HepG2 (cell line): ENCODE measurements at regions not wholly inside any gene's neighbourhood (a gene's known extent, or its start where the extent isn't known, plus 50 kb on each side); places are given as distances from the start of the nearest gene placed in this dataset.

Experiments used
- ATAC-seq: fragments of 200-7000 bp; cut with Tn5 transposase; 3 replicates; pipeline ENCODE4 v1.9.1; 2020; ENCODE audit warnings: mild to moderate bottlenecking, moderate library complexity
- BruUV-seq: library from RNA; stranded (reverse); fragments of 400-500 nt; replicated peaks from 2 replicates; lab custom pipeline; 2021; lab: Mats Ljungman, UMichigan
- CTCF ChIA-PET: fragments of 300-600 bp; formaldehyde crosslinking; extraction: SDS; loops from one replicate; lab custom pipeline; 2021; ENCODE audit warnings: low total read pairs, inconsistent platforms, low intra/inter-chr PET ratio; lab: Yijun Ruan, JAX
- POLR2A ChIA-PET: fragments of 350-600 bp; sonication (Branson Sonifier 250); formaldehyde crosslinking; loops from one replicate; lab custom pipeline; 2020; ENCODE audit warnings: antibody characterized with exemption, inconsistent platforms; lab: Yijun Ruan, JAX
- DNase-seq: peaks from one replicate; pipeline ENCODE4 v3.0.0-alpha.2; 2015; ENCODE audit warnings: low spot score
- FAIRE-seq: peaks from 3 replicates; lab custom pipeline; 2011; peaks lifted over from hg19 to GRCh38; lab: Jason Lieb, UNC
- H2AFZ ChIP-seq: one replicate; pipeline ENCODE4 v1.6.1; 2011; ENCODE audit warnings: low read length, inconsistent platforms
- H3K27ac ChIP-seq: fragments of 300-600 bp; 3 replicates; pipeline ENCODE4 v1.8.0; 2011; ENCODE audit warnings: mixed run types, mild to moderate bottlenecking, mixed read lengths, low read length, inconsistent platforms; ENCODE audit not compliant: insufficient read depth; ENCODE audit errors: extremely low read length
- H3K27me3 ChIP-seq, 2 experiments: fragments of 200-600 bp in 1 of 2; 2 replicates in 1 of 2; 3 replicates in 1 of 2; pipeline versions ENCODE4 v1.6.0 to v1.8.0; 2011; ENCODE audit warnings: low read length in 2 of 2, mild to moderate bottlenecking in 2 of 2, moderate library complexity in 2 of 2, inconsistent platforms in 1 of 2; ENCODE audit not compliant: insufficient read depth in 2 of 2, control insufficient read depth in 1 of 2
- H3K36me3 ChIP-seq, 2 experiments: fragments of 200-600 bp in 1 of 2; replicated peaks in 1 of 2; 2 replicates in 1 of 2; 3 replicates in 1 of 2; pipeline versions ENCODE4 v1.5.1 to v1.8.0; 2011; ENCODE audit warnings: low read length in 2 of 2, inconsistent platforms in 1 of 2; ENCODE audit not compliant: insufficient read depth in 2 of 2, control insufficient read depth in 1 of 2
- H3K4me1 ChIP-seq: 2 replicates; pipeline ENCODE4 v1.5.1; 2012; ENCODE audit warnings: low read length, inconsistent platforms; ENCODE audit not compliant: insufficient read depth
- H3K4me2 ChIP-seq: 2 replicates; pipeline ENCODE4 v1.6.0; 2011; ENCODE audit warnings: low read depth, low read length, inconsistent platforms
- H3K4me3 ChIP-seq, 3 experiments: fragments of 200-600 bp in 1 of 3; sonication (generic), shearing (Covaris generic) in 1 of 3; replicated peaks in 1 of 3; 2 replicates each; pipeline ENCODE4 v1.5.1; 2011 to 2016; ENCODE audit warnings: low read length in 3 of 3, inconsistent platforms in 2 of 3, low read depth in 2 of 3, mild to moderate bottlenecking in 2 of 3, control low read depth in 1 of 3, mixed read lengths in 1 of 3; ENCODE audit not compliant: insufficient read depth in 1 of 3
- H3K79me2 ChIP-seq: one replicate; pipeline ENCODE4 v1.6.1; 2011; ENCODE audit warnings: low read length, inconsistent platforms; ENCODE audit not compliant: insufficient read depth
- H3K9ac ChIP-seq: 2 replicates; pipeline ENCODE4 v1.6.0; 2011; ENCODE audit warnings: mild to moderate bottlenecking, low read depth, low read length, inconsistent platforms; ENCODE audit not compliant: insufficient read depth
- H3K9me3 ChIP-seq: 2 replicates; pipeline ENCODE4 v1.5.1; 2012; ENCODE audit warnings: mild to moderate bottlenecking, low read length
- H4K20me1 ChIP-seq: 2 replicates; pipeline ENCODE4 v1.6.0; 2011; ENCODE audit warnings: inconsistent platforms, mild to moderate bottlenecking, low read length, moderate library complexity; ENCODE audit not compliant: insufficient read depth
- ATAD3A ChIP-seq: sonication (generic); formaldehyde crosslinking; IDR thresholded peaks from 2 replicates; pipeline ENCODE4 v1.4.0; 2020; ENCODE audit warnings: missing genetic modification reagents
- CREB1 ChIP-seq, 2 experiments: fragments of 450-650 bp in 1 of 2; IDR thresholded peaks; 2 replicates each; pipeline ENCODE4 v1.6.1; 2016 to 2017; ENCODE audit warnings: control low read depth in 1 of 2, mild to moderate bottlenecking in 1 of 2, missing compliant biosample characterization in 1 of 2, missing genetic modification characterization in 1 of 2
- ISL2 ChIP-seq: sonication (generic); formaldehyde crosslinking; IDR thresholded peaks from 2 replicates; pipeline ENCODE4 v1.5.0; 2020; ENCODE audit warnings: missing genetic modification reagents
- NCOA2 ChIP-seq: sonication (generic); formaldehyde crosslinking; IDR thresholded peaks from 2 replicates; pipeline ENCODE4 v1.8.0; 2022; ENCODE audit warnings: inconsistent platforms
- NFIB ChIP-seq: sonication (generic); formaldehyde crosslinking; IDR thresholded peaks from 2 replicates; pipeline ENCODE4 v1.9.0; 2021; ENCODE audit warnings: missing genetic modification reagents, mild to moderate bottlenecking, borderline replicate concordance
- PLRG1 ChIP-seq: fragments of 450-650 bp; conservative IDR thresholded peaks from 2 replicates; pipeline ENCODE4 v1.6.1; 2016
- SMARCE1 ChIP-seq: fragments of 450-650 bp; IDR thresholded peaks from 2 replicates; pipeline ENCODE4 v1.6.1; 2017; ENCODE audit warnings: borderline replicate concordance
- SRSF4 ChIP-seq: fragments of 200-400 bp; formaldehyde crosslinking; IDR thresholded peaks from one replicate; pipeline ENCODE4 v1.6.1; 2018; ENCODE audit warnings: mild to moderate bottlenecking, low read depth, low read length, moderate library complexity; ENCODE audit not compliant: poor library complexity, severe bottlenecking
- TEAD3 ChIP-seq: optimal IDR thresholded peaks from 2 replicates; pipeline ENCODE3; 2016; ENCODE audit warnings: borderline replicate concordance
- ZNF124 ChIP-seq: sonication (generic); formaldehyde crosslinking; IDR thresholded peaks from 2 replicates; pipeline ENCODE4 v1.4.0; 2020; ENCODE audit warnings: missing genetic modification reagents
- ZNF17 ChIP-seq: sonication (generic); formaldehyde crosslinking; IDR thresholded peaks from 2 replicates; pipeline ENCODE4 v1.5.0; 2020; ENCODE audit warnings: mild to moderate bottlenecking, missing genetic modification reagents
- ZNF253 ChIP-seq: sonication (generic); formaldehyde crosslinking; IDR thresholded peaks from 2 replicates; pipeline ENCODE4 v1.8.0; 2022; ENCODE audit warnings: mild to moderate bottlenecking, missing genetic modification reagents, borderline replicate concordance
- ZNF34 ChIP-seq: sonication (generic); formaldehyde crosslinking; IDR thresholded peaks from 2 replicates; pipeline ENCODE4 v1.4.0; 2020; ENCODE audit warnings: mild to moderate bottlenecking, missing genetic modification reagents, borderline replicate concordance
- ZNF605 ChIP-seq: sonication (generic); formaldehyde crosslinking; IDR thresholded peaks from 2 replicates; pipeline ENCODE4 v1.8.0; 2022; ENCODE audit warnings: mild to moderate bottlenecking, missing genetic modification reagents
- ZNF660 ChIP-seq: sonication (generic); formaldehyde crosslinking; IDR thresholded peaks from 2 replicates; pipeline ENCODE4 v1.5.1; 2020; ENCODE audit warnings: mild to moderate bottlenecking, low read depth, missing genetic modification reagents, borderline replicate concordance
- ZNF768 ChIP-seq: sonication (generic); formaldehyde crosslinking; IDR thresholded peaks from 2 replicates; pipeline ENCODE4 v1.4.0; 2020; ENCODE audit warnings: missing genetic modification reagents
- ZNF772 ChIP-seq: sonication (generic); formaldehyde crosslinking; IDR thresholded peaks from 2 replicates; pipeline ENCODE4 v1.5.0; 2020; ENCODE audit warnings: mild to moderate bottlenecking, missing genetic modification reagents
- ZNF878 ChIP-seq: sonication (generic); formaldehyde crosslinking; IDR thresholded peaks from 2 replicates; pipeline ENCODE4 v1.8.1; 2023; ENCODE audit warnings: mild to moderate bottlenecking, missing genetic modification reagents, moderate library complexity
- ZSCAN22 ChIP-seq: sonication (generic); formaldehyde crosslinking; IDR thresholded peaks from 2 replicates; pipeline ENCODE4 v1.4.0; 2020; ENCODE audit warnings: mild to moderate bottlenecking, missing genetic modification reagents
- WGBS: methylation state at CpG from one replicate; pipeline ENCODE4 v1.1.6; 2017; ENCODE audit warnings: low lambda C conversion rate; 5-methylcytosine and 5-hydroxymethylcytosine counted together
- in situ Hi-C: cut with HindIII; loops from 2 replicates; pipeline ENCODE4 v1.10.0; 2017; ENCODE audit warnings: low pct_unique_long_range_greater_than_20kb; ENCODE audit not compliant: extremely low pct_ligation_motif_present
- intact Hi-C: fragments of 100-400 bp; cut with micrococcal nuclease; formaldehyde crosslinking; loops from one replicate; pipeline ENCODE4 v1.10.0; 2022; ENCODE audit not compliant: unreplicated experiment
- TF ChIP-seq, protein P1 (sequence below): sonication (generic); formaldehyde crosslinking; IDR thresholded peaks from 2 replicates; pipeline ENCODE4 v1.5.0; 2020; ENCODE audit warnings: mild to moderate bottlenecking, missing genetic modification reagents, moderate library complexity
- TF ChIP-seq, protein P2 (sequence below): sonication (generic); formaldehyde crosslinking; IDR thresholded peaks from 2 replicates; pipeline ENCODE4 v1.5.0; 2020; ENCODE audit warnings: missing genetic modification reagents
- TF ChIP-seq, protein P3 (sequence below): sonication (generic); formaldehyde crosslinking; conservative IDR thresholded peaks from 2 replicates; pipeline ENCODE4 v1.8.1; 2023; ENCODE audit warnings: missing genetic modification reagents

DNA sequence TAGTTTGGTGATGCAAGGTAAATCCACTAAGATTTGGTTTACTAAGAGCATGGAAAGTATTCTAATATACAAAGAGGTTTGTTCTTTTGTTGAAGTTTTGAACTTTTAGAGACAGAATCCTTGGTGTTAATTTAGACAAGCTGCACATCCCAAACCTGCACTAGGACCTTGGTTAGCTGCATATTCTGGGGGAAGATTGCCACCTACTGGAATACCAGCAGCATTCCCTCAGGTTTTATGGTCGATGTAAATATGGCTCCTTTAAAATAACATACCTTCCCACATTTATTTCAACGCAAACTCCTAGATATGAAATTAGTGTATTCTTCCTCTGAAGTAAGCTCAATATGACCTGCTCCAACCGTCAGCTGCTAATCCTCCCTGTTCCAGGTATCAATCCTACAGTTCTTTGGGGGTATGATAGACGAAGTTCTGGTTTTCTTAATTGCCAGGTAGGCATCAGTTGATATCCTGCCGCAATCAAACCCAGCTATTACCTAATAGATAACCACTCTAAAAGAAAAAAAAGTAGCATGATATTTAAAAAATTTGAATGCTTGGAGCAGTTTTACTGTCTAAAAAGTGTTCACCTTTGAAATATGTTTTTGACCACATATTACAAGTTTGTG, 624.1 kb downstream of the ISL1 start (continued):
- TF ChIP-seq TEAD3 (CRISPR knock-in tag) (peak; percentile 57), PLRG1 (no peak)
- TF ChIP-seq, protein P1, sequence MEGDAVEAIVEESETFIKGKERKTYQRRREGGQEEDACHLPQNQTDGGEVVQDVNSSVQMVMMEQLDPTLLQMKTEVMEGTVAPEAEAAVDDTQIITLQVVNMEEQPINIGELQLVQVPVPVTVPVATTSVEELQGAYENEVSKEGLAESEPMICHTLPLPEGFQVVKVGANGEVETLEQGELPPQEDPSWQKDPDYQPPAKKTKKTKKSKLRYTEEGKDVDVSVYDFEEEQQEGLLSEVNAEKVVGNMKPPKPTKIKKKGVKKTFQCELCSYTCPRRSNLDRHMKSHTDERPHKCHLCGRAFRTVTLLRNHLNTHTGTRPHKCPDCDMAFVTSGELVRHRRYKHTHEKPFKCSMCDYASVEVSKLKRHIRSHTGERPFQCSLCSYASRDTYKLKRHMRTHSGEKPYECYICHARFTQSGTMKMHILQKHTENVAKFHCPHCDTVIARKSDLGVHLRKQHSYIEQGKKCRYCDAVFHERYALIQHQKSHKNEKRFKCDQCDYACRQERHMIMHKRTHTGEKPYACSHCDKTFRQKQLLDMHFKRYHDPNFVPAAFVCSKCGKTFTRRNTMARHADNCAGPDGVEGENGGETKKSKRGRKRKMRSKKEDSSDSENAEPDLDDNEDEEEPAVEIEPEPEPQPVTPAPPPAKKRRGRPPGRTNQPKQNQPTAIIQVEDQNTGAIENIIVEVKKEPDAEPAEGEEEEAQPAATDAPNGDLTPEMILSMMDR (CRISPR knock-in tag): peak; percentile 77
- TF ChIP-seq, all 625 proteins: peak for 6

DNA sequence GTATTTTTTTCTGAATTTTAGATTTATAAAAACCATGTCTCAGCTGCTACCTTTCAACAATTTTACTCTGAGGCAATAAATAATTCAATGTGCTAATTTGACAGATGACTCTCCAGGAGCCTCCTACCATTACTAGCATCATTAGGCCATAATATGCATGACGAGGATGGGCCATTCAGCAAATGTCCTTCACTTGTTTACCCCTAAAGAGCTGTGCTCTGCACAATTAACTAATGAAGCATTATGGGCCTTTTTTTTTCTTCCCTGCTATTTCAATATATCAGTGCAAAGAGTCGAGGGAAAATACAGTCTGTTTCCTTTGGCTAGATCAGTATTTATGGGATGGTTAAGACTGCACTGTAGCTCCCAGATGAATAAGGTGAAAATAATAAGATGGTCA, 627.2 kb downstream of the ISL1 start:
- intact Hi-C loops (no loop called here), in situ Hi-C loops (loop anchor here (25.0 kb wide), 2 partner anchors 623 to 652 kb away; partner anchors contain the start of gene ISL1)
- no TSS peak for BruUV-seq
- Histone ChIP-seq H2AFZ (no peak overlapping the region), H3K36me3 (no peaks in the 10 kb centered on the region), H4K20me1 (no peaks in the 10 kb centered on the region), H3K79me2 (no peaks in the 10 kb centered on the region), H3K9ac (no peak overlapping the region), H3K4me1 (peaks cover under 1% of the 10 kb centered on the region; the same call in 1 of the 2 replicates), H3K9me3 (no peaks in the 10 kb centered on the region), H3K4me3 (no peak overlapping the region), H3K4me2 (no peak overlapping the region), H3K27me3 (no peaks in the 10 kb centered on the region), H3K27ac (no peak overlapping the region)
- no peak for FAIRE-seq
- ATAC-seq: no peak
- 0% methylated on average over 2 of the region's 2 CpGs for WGBS
- ChIA-PET CTCF (no interaction called here), POLR2A (no interaction called here)
- TF ChIP-seq ZNF124 (CRISPR knock-in tag): no peak
- TF ChIP-seq SRSF4: no peak
- TF ChIP-seq ZNF34 (CRISPR knock-in tag): no peak
- no peak for TF ChIP-seq SMARCE1
- no peak for TF ChIP-seq ZNF660
- no peak for TF ChIP-seq ZNF772 (CRISPR knock-in tag)
- TF ChIP-seq ZNF253 (CRISPR knock-in tag): no peak
- TF ChIP-seq ATAD3A (CRISPR knock-in tag): no peak
- no peak for TF ChIP-seq NFIB
- no peak for TF ChIP-seq ZSCAN22 (CRISPR knock-in tag)
- TF ChIP-seq CREB1 (IDR thresholded peaks at IDR 0.05): no peak
- TF ChIP-seq CREB1 (CRISPR knock-in tag; IDR thresholded peaks at IDR 0.05): no peak
- TF ChIP-seq, protein P2, sequence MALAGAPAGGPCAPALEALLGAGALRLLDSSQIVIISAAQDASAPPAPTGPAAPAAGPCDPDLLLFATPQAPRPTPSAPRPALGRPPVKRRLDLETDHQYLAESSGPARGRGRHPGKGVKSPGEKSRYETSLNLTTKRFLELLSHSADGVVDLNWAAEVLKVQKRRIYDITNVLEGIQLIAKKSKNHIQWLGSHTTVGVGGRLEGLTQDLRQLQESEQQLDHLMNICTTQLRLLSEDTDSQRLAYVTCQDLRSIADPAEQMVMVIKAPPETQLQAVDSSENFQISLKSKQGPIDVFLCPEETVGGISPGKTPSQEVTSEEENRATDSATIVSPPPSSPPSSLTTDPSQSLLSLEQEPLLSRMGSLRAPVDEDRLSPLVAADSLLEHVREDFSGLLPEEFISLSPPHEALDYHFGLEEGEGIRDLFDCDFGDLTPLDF (CRISPR knock-in tag): no peak
- TF ChIP-seq ISL2 (CRISPR knock-in tag): no peak
- no peak for TF ChIP-seq ZNF768
- TF ChIP-seq ZNF878: no peak
- TF ChIP-seq NCOA2 (CRISPR knock-in tag): no peak
- TF ChIP-seq, protein P3, sequence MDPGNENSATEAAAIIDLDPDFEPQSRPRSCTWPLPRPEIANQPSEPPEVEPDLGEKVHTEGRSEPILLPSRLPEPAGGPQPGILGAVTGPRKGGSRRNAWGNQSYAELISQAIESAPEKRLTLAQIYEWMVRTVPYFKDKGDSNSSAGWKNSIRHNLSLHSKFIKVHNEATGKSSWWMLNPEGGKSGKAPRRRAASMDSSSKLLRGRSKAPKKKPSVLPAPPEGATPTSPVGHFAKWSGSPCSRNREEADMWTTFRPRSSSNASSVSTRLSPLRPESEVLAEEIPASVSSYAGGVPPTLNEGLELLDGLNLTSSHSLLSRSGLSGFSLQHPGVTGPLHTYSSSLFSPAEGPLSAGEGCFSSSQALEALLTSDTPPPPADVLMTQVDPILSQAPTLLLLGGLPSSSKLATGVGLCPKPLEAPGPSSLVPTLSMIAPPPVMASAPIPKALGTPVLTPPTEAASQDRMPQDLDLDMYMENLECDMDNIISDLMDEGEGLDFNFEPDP (CRISPR knock-in tag): no peak
- no peak for TF ChIP-seq ZNF17 (CRISPR knock-in tag)
- TF ChIP-seq ZNF605: no peak
- DNase-seq: no peak
